Type B pancreatic cell (in vitro differentiated cells): ENCODE measurements at regions not wholly inside any gene's neighbourhood (a gene's known extent, or its start where the extent isn't known, plus 50 kb on each side); places are given as distances from the start of the nearest gene placed in this dataset.

ENCODE experiments used
- DNase-seq: peaks from one replicate; pipeline ENCODE4 v3.0.0; 2021; ENCODE audit warnings: mixed read lengths; ENCODE audit not compliant: unreplicated experiment; ENCODE audit errors: extremely low spot score
- H3K27ac Mint-ChIP-seq: 2 replicates; pipeline ENCODE4 v1.8.0; 2021; ENCODE audit warnings: mild to moderate bottlenecking, mixed read lengths
- H3K27me3 Mint-ChIP-seq: 2 replicates; pipeline ENCODE4 v1.8.0; 2021; ENCODE audit warnings: mixed read lengths
- H3K36me3 Mint-ChIP-seq: 2 replicates; pipeline ENCODE4 v1.8.0; 2021; ENCODE audit warnings: mixed read lengths
- H3K4me1 Mint-ChIP-seq: one replicate; pipeline ENCODE4 v1.8.0; 2021; ENCODE audit warnings: mixed read lengths; ENCODE audit not compliant: unreplicated experiment
- H3K4me3 Mint-ChIP-seq: 2 replicates; pipeline ENCODE4 v1.8.0; 2021; ENCODE audit warnings: mild to moderate bottlenecking, mixed read lengths
- H3K9me3 Mint-ChIP-seq: 2 replicates; pipeline ENCODE4 v1.8.0; 2021; ENCODE audit warnings: mixed read lengths
- CTCF ChIP-seq: fragments of 200-600 bp; sonication (generic); conservative IDR thresholded peaks from 2 replicates; pipeline ENCODE4 v1.5.0; 2021; ENCODE audit warnings: antibody characterized with exemption, mild to moderate bottlenecking

GRCh38 chr20:40602381-40602780 is 86.7 kb downstream of the MAFB start:
- no peak for TF ChIP-seq CTCF
- Mint-ChIP-seq H3K36me3 (peaks cover 3% of the 10 kb centered on the region), H3K27ac (no peak overlapping the region), H3K9me3 (peaks cover 6% of the 10 kb centered on the region), H3K4me1 (peaks cover 7% of the 10 kb centered on the region), H3K27me3 (peaks cover 2% of the 10 kb centered on the region), H3K4me3 (no peak overlapping the region)
- DNase-seq, result no peak

DNA sequence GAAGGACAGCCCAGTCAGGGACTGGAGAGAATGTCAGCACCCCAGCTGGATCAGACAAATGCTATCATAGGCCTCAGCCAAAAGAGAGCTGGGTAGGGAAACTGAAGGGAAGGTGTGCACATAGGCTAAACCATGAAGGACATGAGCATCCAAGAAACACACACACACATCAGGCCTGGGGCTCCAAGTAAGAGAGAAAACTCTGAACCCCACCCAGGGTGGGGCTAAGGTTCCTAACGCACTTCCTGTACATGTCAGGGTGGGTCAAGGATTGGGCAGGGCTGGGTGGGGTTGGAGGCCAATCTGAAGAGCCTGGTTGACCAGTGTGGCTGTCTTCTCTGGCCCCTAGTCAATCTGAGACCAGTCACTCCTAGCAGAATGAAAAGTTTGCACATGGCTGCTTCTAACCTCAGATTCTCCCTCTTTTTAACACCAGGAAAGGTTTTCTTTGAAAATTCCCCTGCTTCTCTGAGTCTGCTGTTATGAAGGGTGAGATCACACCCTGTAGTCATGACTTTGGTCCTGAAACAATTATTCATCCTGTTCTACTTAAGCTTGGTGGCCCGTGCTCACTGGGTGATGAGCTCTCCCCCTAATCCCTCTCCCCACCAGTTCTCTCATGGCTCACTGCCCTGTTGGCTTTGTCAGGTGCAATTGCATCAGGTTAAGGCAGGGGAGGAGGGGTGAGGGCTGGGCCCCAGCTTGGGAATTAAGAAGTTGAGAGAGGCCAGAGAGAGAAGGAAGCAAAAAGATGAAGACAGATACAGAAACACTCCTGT is 88.4 kb downstream of the MAFB start:
- no peak for TF ChIP-seq CTCF
- H3K27ac Mint-ChIP-seq, result peak overlapping the region; percentile 65

DNA sequence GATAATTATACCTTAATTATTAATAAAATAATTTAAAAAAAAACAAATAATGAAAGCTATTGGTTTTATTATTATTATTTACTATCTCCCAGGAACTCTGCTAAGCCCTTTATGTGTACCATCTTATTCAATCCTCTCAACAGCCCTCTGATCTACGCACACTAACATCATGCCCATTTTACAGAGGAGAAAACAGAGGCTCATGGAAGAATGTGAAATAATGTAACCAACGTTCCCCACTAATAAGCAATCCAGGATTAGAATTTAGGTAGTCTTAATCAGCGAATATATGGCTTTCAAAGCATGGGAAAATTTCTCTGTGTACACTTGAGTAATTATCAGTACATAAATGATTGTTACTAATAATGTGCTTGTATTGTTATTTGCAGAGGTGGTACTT is 89.0 kb downstream of the MAFB start:
- no peak for DNase-seq
- no peak for TF ChIP-seq CTCF
- H3K27ac Mint-ChIP-seq, result peak overlapping the region; percentile 31
- H3K4me3 Mint-ChIP-seq, result no peak overlapping the region
- peaks cover 3% of the 10 kb centered on the region for H3K36me3 Mint-ChIP-seq
- peaks cover 2% of the 10 kb centered on the region for H3K27me3 Mint-ChIP-seq
- peaks cover 10% of the 10 kb centered on the region for H3K9me3 Mint-ChIP-seq
- H3K4me1 Mint-ChIP-seq, result peaks cover 7% of the 10 kb centered on the region

More for the DNA sequence above, 88.4 kb downstream of the MAFB start:
- Mint-ChIP-seq H3K9me3 (peaks cover 6% of the 10 kb centered on the region), H3K4me3 (peak overlapping the region; percentile 3), H3K4me1 (peaks cover 7% of the 10 kb centered on the region), H3K27me3 (peaks cover 2% of the 10 kb centered on the region), H3K36me3 (peaks cover 3% of the 10 kb centered on the region)
- no peak for DNase-seq

- Mint-ChIP-seq H3K4me1 (no peaks in the 10 kb centered on the region), H3K27me3 (peaks cover 15% of the 10 kb centered on the region), H3K4me3 (no peak overlapping the region), H3K9me3 (peaks cover 17% of the 10 kb centered on the region), H3K36me3 (no peaks in the 10 kb centered on the region), H3K27ac (no peak overlapping the region)
- no peak for DNase-seq
- TF ChIP-seq CTCF, result no peak
These were observed 96.1 kb downstream of the MAFB start for GRCh38 chr20:40592941-40593340.

- Mint-ChIP-seq H3K4me1 (no peaks in the 10 kb centered on the region), H3K9me3 (peaks cover 17% of the 10 kb centered on the region), H3K36me3 (no peaks in the 10 kb centered on the region), H3K27me3 (peaks cover 15% of the 10 kb centered on the region), H3K27ac (no peak overlapping the region), H3K4me3 (no peak overlapping the region)
- TF ChIP-seq CTCF, result no peak
- DNase-seq, result no peak
These were observed 97.5 kb downstream of the MAFB start for GRCh38 chr20:40591536-40591935.
